AG09319 (cell line): ENCODE measurements at regions not wholly inside any gene's neighbourhood (a gene's known extent, or its start where the extent isn't known, plus 50 kb on each side); places are given as distances from the start of the nearest gene placed in this dataset.
"Not testable (repeated sequence)": the region's sequence is repeated elsewhere in the genome, so short reads cannot be mapped to it uniquely, and the experiment has no call there.

ENCODE experiments used
- DNase-seq: peaks from one replicate; pipeline ENCODE4 v3.0.0-alpha.2; 2010; ENCODE audit warnings: low read depth; ENCODE audit errors: extremely low read depth
- TF ChIP-seq, protein P1 (sequence below): IDR thresholded peaks from 2 replicates; pipeline ENCODE4 v1.5.1; 2011; ENCODE audit warnings: low read depth, mild to moderate bottlenecking, inconsistent platforms, low read length, moderate library complexity

GRCh38 chr17:33948309-33948708 lies 306.8 kb upstream of the CCL2 start:
- TF ChIP-seq, protein P1, sequence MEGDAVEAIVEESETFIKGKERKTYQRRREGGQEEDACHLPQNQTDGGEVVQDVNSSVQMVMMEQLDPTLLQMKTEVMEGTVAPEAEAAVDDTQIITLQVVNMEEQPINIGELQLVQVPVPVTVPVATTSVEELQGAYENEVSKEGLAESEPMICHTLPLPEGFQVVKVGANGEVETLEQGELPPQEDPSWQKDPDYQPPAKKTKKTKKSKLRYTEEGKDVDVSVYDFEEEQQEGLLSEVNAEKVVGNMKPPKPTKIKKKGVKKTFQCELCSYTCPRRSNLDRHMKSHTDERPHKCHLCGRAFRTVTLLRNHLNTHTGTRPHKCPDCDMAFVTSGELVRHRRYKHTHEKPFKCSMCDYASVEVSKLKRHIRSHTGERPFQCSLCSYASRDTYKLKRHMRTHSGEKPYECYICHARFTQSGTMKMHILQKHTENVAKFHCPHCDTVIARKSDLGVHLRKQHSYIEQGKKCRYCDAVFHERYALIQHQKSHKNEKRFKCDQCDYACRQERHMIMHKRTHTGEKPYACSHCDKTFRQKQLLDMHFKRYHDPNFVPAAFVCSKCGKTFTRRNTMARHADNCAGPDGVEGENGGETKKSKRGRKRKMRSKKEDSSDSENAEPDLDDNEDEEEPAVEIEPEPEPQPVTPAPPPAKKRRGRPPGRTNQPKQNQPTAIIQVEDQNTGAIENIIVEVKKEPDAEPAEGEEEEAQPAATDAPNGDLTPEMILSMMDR: no peak
- DNase-seq: no peak

DNA sequence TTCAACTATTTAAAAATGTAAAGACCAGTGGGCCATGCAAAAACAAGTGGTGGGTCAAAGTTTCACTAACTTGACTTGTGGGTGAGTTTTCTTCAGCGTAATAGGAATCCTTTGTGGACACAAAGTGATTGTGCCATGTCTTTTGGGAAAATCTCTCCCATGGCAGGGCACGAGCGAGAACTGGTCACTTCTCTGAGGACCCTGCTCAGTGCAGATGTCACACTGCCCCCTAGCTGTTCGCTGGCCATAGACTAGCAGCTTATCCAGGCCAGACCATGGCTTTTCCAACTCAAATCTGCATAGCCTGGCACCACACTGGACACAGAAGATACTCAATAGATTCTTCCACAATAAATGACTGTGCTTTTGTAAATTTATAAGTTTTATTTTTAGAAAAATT lies 306.0 kb upstream of the CCL2 start:
- no peak for DNase-seq

DNA sequence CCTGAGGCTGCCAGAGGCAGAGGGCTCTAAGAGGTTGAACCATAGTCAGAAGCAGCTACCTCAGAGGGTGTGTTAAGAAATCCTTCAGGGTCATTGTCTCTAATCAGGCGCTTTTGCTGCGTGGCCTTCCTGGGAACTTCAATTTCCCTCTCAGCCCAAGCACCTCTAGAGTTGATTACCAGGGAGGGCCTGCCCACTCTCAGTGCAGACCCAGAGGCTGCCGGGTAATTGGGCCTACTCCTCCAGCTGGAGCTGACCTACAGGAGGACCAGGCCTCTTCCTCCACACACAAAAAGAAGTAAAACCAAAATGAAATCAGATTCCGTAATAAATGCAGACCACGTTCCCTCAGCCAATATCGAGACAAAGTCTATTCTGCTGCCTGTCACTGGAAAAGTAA lies 305.0 kb upstream of the CCL2 start:
- DNase-seq: no peak
- TF ChIP-seq, protein P1: no peak

More for the DNA sequence above, 306.0 kb upstream of the CCL2 start:
- TF ChIP-seq, protein P1: no peak; the same call in 1 of the 2 replicates

DNA sequence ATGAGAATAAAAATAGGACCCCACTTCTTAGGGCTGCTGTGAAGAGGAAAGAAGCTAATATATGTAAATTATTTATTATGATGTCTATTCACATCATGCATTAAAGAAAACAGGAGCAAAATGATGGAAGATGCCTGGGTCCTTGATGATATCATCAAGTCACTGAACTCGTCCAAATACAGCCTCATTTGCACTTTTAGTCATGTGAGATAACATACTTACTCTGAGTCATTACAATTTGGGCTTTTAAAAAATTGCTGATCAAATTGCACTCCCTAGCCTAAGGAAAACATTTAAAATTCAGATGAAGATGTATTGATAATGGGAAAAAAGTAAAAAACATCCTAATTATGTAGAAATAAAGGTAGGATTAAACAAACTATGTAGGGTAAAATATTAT lies 302.7 kb upstream of the CCL2 start:
- no peak for DNase-seq
- TF ChIP-seq, protein P1: no peak

DNA sequence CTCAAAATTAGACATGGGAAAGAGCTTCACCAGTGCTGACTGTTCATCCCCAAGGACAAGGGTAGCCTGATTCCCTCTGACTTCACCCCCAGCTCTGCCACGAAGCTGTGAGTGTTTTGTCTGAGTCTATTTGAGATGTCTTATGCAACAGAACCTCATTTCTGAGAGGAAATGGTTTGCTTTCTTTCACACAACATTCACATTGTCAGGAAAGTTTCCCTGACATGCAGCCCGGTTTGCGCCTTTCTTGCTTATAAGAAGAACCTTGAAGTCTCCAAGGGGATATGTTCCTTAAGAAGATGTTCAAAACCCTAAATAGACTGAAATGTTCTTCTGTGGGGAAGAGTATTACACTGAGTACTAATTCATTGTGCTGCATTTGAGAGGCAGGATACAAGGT lies 300.5 kb upstream of the CCL2 start:
- TF ChIP-seq, protein P1: no peak

GRCh38 chr17:33955461-33955860 lies 299.6 kb upstream of the CCL2 start:
- DNase-seq: no peak

More for the DNA sequence above, 300.5 kb upstream of the CCL2 start:
- no peak for DNase-seq

GRCh38 chr17:33959098-33959497 lies 296.0 kb upstream of the CCL2 start:
- not testable (repeated sequence) for DNase-seq

More at GRCh38 chr17:33955461-33955860, 299.6 kb upstream of the CCL2 start:
- TF ChIP-seq, protein P1: no peak

DNA sequence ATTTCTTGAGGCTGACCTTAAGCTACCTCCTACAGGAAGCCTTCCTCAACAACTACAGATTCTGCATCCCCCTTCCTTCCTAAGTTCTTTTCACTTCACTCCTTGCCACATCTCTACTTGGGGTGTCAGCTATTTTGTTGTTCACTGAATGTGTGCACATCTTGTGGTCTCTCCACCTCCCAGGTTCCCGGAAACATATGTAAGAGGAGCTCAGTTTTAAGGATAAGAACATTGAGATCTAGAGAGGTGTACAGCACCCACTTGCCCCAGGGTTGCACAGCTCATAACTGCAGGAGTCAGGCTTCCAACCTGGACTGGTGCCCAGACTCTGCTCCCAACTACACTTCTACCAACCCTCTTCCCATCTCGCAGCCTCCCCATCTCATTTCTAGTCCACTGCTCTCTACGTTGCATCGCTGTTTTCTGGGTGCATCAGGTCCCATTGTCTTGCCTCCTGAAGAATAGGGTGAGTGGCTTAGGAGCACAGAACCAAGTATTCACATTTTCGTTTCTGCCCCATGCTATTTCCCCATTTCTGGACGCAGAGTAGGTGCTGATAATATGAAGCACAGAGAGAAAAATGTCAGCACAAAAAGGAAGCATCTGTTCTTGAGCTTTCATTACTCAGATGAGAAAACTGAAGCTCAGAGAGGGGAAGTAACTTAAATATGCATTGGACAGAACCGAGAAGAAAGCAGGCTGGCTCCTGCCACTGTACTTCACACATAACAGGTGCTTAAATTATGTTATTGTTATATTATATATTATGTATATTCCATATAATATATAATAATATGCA lies 292.0 kb upstream of the CCL2 start:
- TF ChIP-seq, protein P1: no peak
- no peak for DNase-seq
